ENCODE measurements at regions not wholly inside any gene's neighbourhood (a gene's known extent, or its start where the extent isn't known, plus 50 kb on each side); places are given as distances from the start of the nearest gene placed in this dataset.

GRCh38 chr5:93355691-93356090 lies 225.3 kb downstream of the NR2F1-AS1 start:
- Histone ChIP-seq H3K36me3 (ENCODE audit: control insufficient read depth in 2 of 2, extremely low read depth in 1 of 2, insufficient read depth in 2 of 2, low read length in 2 of 2) (no peaks in the 10 kb centered on the region), H2AFZ (ENCODE audit: low read depth, low read length) (peak overlapping the region; percentile 79), H4K20me1 (replicated peaks; ENCODE audit: control insufficient read depth, extremely low read depth, insufficient read depth, low read length) (no peaks in the 10 kb centered on the region), H3K4me3 (replicated peaks in 1 of 3; ENCODE audit: insufficient read depth in 1 of 3, low read depth in 1 of 3, low read length in 3 of 3) (no peak overlapping the region), H3K4me1 (ENCODE audit: control insufficient read depth, extremely low read depth, insufficient read depth, low read length) (peaks cover 44% of the 10 kb centered on the region), H3K27me3 (ENCODE audit: control insufficient read depth in 2 of 2, insufficient read depth in 2 of 2, low read length in 2 of 2) (no peaks in the 10 kb centered on the region), H3K9ac (replicated peaks; ENCODE audit: extremely low read depth, insufficient read depth, low read length) (peak overlapping the region; percentile 62), H3K4me2 (ENCODE audit: insufficient read depth, low read length) (peak overlapping the region; percentile 64), H3K27ac (ENCODE audit: insufficient read depth, low read depth, low read length) (peak overlapping the region; percentile 81), H3K79me2 (ENCODE audit: control insufficient read depth, insufficient read depth, low read length) (no peaks in the 10 kb centered on the region), H3K9me1 (replicated peaks; ENCODE audit: control insufficient read depth, extremely low read depth, insufficient read depth, low read length) (no peaks in the 10 kb centered on the region), H3K9me3 (replicated peaks; ENCODE audit: control insufficient read depth, insufficient read depth, low read length) (no peaks in the 10 kb centered on the region)
- dilution Hi-C loops (cut with MboI; ENCODE audit: extremely low pct_ligation_motif_present, low sequenced_read_pairs) (no loop called here), intact Hi-C loops (cut with micrococcal nuclease) (loop anchor here (5.0 to 10.0 kb wide), 2 partner anchors 437 to 559 kb away; no protein-coding TSS in a partner anchor)
- CTCF ChIA-PET, result interaction anchor here (1.5 kb wide), 1 partner anchor 81 kb away, joined by 4 read pairs; no protein-coding TSS in a partner anchor
- TF ChIP-seq FOS (IDR thresholded peaks at IDR 0.05; ENCODE audit: borderline replicate concordance, insufficient read depth, low read length), result no peak
- no peak for TF ChIP-seq POLR2AphosphoS5 (IDR thresholded peaks at IDR 0.05; ENCODE audit: insufficient read depth, low read depth, low read length)
- no peak for TF ChIP-seq POLR2A (IDR thresholded peaks at IDR 0.05; ENCODE audit: low read depth, low read length)
- peak; percentile 25 for TF ChIP-seq GATA2 (IDR thresholded peaks at IDR 0.05; ENCODE audit: insufficient read depth, insufficient read length, low read depth, low read length)
- no peak for TF ChIP-seq MYC (IDR thresholded peaks at IDR 0.05; ENCODE audit: low read depth, low read length)
- no TSS peak for BruUV-seq (replicated peaks)
- FAIRE-seq (peak; percentile 26), DNase-seq (ENCODE audit: low read depth, low spot score) (peak; percentile 72)
- POLR2A ChIA-PET, result no interaction called here

GRCh38 chr5:93352186-93352585 lies 228.8 kb downstream of the NR2F1-AS1 start:
- no peaks in the 10 kb centered on the region for H4K20me1 ChIP-seq (replicated peaks; ENCODE audit: control insufficient read depth, extremely low read depth, insufficient read depth, low read length)
- no peak overlapping the region for H3K9ac ChIP-seq (replicated peaks; ENCODE audit: extremely low read depth, insufficient read depth, low read length)
- H3K9me1 ChIP-seq (replicated peaks; ENCODE audit: control insufficient read depth, extremely low read depth, insufficient read depth, low read length), result no peaks in the 10 kb centered on the region
- H3K4me3 ChIP-seq (replicated peaks in 1 of 3; ENCODE audit: insufficient read depth in 1 of 3, low read depth in 1 of 3, low read length in 3 of 3), result no peak overlapping the region
- dilution Hi-C loops (cut with MboI; ENCODE audit: extremely low pct_ligation_motif_present, low sequenced_read_pairs), result no loop called here
- H3K36me3 ChIP-seq (ENCODE audit: control insufficient read depth in 2 of 2, extremely low read depth in 1 of 2, insufficient read depth in 2 of 2, low read length in 2 of 2), result no peaks in the 10 kb centered on the region
- peaks cover 27% of the 10 kb centered on the region for H3K4me1 ChIP-seq (ENCODE audit: control insufficient read depth, extremely low read depth, insufficient read depth, low read length)
- ChIA-PET CTCF (no interaction called here), POLR2A (no interaction called here)
- no peaks in the 10 kb centered on the region for H3K27me3 ChIP-seq (ENCODE audit: control insufficient read depth in 2 of 2, insufficient read depth in 2 of 2, low read length in 2 of 2)
- FAIRE-seq (no peak), DNase-seq (ENCODE audit: low read depth, low spot score) (peak; percentile 76)
- intact Hi-C loops (cut with micrococcal nuclease), result loop anchor here (10.0 kb wide), 1 partner anchor 563 kb away; no protein-coding TSS in a partner anchor
- no peak overlapping the region for H2AFZ ChIP-seq (ENCODE audit: low read depth, low read length)
- no peak overlapping the region for H3K4me2 ChIP-seq (ENCODE audit: insufficient read depth, low read length)
- BruUV-seq (replicated peaks), result no TSS peak
- TF ChIP-seq POLR2A (IDR thresholded peaks at IDR 0.05; ENCODE audit: low read depth, low read length) (no peak), FOS (IDR thresholded peaks at IDR 0.05; ENCODE audit: borderline replicate concordance, insufficient read depth, low read length) (no peak), CTCF (IDR thresholded peaks at IDR 0.05; ENCODE audit: extremely low read depth in 1 of 2, insufficient read depth in 1 of 2, low read depth in 1 of 2, low read length in 2 of 2) (no peak), MAX (IDR thresholded peaks at IDR 0.05; ENCODE audit: insufficient read depth, insufficient read length) (no peak), MYC (IDR thresholded peaks at IDR 0.05; ENCODE audit: low read depth, low read length) (no peak), JUN (IDR thresholded peaks at IDR 0.05; ENCODE audit: borderline replicate concordance, insufficient read depth, insufficient read length, low read depth) (no peak), EZH2 (IDR thresholded peaks at IDR 0.05; ENCODE audit: borderline replicate concordance, low read depth, low read length, severe bottlenecking) (no peak), GATA2 (IDR thresholded peaks at IDR 0.05; ENCODE audit: insufficient read depth, insufficient read length, low read depth, low read length) (no peak), POLR2AphosphoS5 (IDR thresholded peaks at IDR 0.05; ENCODE audit: insufficient read depth, low read depth, low read length) (no peak)
- H3K27ac ChIP-seq (ENCODE audit: insufficient read depth, low read depth, low read length), result no peak overlapping the region
- no peaks in the 10 kb centered on the region for H3K9me3 ChIP-seq (replicated peaks; ENCODE audit: control insufficient read depth, insufficient read depth, low read length)
- no peaks in the 10 kb centered on the region for H3K79me2 ChIP-seq (ENCODE audit: control insufficient read depth, insufficient read depth, low read length)

All from endothelial cell of umbilical vein (primary cell).